Left lung (tissue), 4 donors: ENCODE measurements at regions not wholly inside any gene's neighbourhood (a gene's known extent, or its start where the extent isn't known, plus 50 kb on each side); places are given as distances from the start of the nearest gene placed in this dataset.

Source experiments
- ATAC-seq: fragments of 200-7000 bp; cut with Tn5 transposase; one replicate; pipeline ENCODE4 v1.9.1; 2020; ENCODE audit warnings: moderate library complexity
- DNase-seq, 4 donors: peaks; one replicate each; pipeline ENCODE4 v3.0.0-alpha.2; 2013 to 2020
- H3K27ac ChIP-seq, 2 donors: fragments of 200-600 bp; sonication (generic) in 1 of 2; one replicate each; pipeline versions ENCODE4 v1.5.0 to v1.8.0; 2020 to 2021
- H3K27me3 ChIP-seq, 2 donors: fragments of 200-600 bp; sonication (generic) in 1 of 2; one replicate each; pipeline versions ENCODE4 v1.5.0 to v1.8.0; 2020 to 2021
- H3K36me3 ChIP-seq, 2 donors: fragments of 200-600 bp; sonication (generic) in 1 of 2; one replicate each; pipeline versions ENCODE4 v1.5.0 to v1.8.0; 2020 to 2021
- H3K4me1 ChIP-seq, 2 donors: fragments of 200-600 bp; one replicate each; pipeline ENCODE4 v1.8.0; 2021
- H3K4me3 ChIP-seq, 2 donors: fragments of 200-600 bp; sonication (generic) in 1 of 2; one replicate each; pipeline versions ENCODE4 v1.5.0 to v1.8.0; 2020 to 2021; ENCODE audit warnings: mild to moderate bottlenecking in 1 of 2
- H3K9me3 ChIP-seq, 2 donors: fragments of 200-600 bp; sonication (generic) in 1 of 2; one replicate each; pipeline versions ENCODE4 v1.5.0 to v1.8.0; 2020 to 2021
- CTCF ChIP-seq, 2 donors: fragments of 200-600 bp; sonication (generic) in 1 of 2; IDR thresholded peaks; one replicate each; pipeline versions ENCODE4 v1.5.0 to v1.8.0; 2021; ENCODE audit warnings: antibody characterized with exemption in 2 of 2
- intact Hi-C, 2 donors: fragments of 100-400 bp; cut with DNase I; formaldehyde crosslinking; loops; one replicate each; pipeline versions ENCODE4 v1.11.2 to v1.14.2; 2022
- donor health status: DM: no; HTN: yes; CAD: no.
- donor health status: DM: no; HTN: no; CAD: no.

- H3K36me3 ChIP-seq, result no peaks in the 10 kb centered on the region
- no peak for ATAC-seq
- intact Hi-C loops, result no loop called here
- no peak for TF ChIP-seq CTCF (IDR thresholded peaks at IDR 0.05)
- no peaks in the 10 kb centered on the region for H3K4me1 ChIP-seq
- H3K27ac ChIP-seq, result no peak overlapping the region
- peaks cover 0 to 44% of the 10 kb centered on the region in 2 donors for H3K27me3 ChIP-seq
- no peaks in the 10 kb centered on the region for H3K9me3 ChIP-seq
- H3K4me3 ChIP-seq, result no peak overlapping the region
- DNase-seq, result no peak
Measured at GRCh38 chr2:2653231-2653630, 322.2 kb upstream of the MYT1L start.

- DNase-seq (no peak), ATAC-seq (no peak)
- H3K27ac ChIP-seq, result no peak overlapping the region
- intact Hi-C loops, result no loop called here
- H3K9me3 ChIP-seq, result no peaks in the 10 kb centered on the region
- no peak for TF ChIP-seq CTCF (IDR thresholded peaks at IDR 0.05)
- H3K36me3 ChIP-seq, result no peaks in the 10 kb centered on the region
- peaks cover 0 to 22% of the 10 kb centered on the region in 2 donors for H3K27me3 ChIP-seq
- no peaks in the 10 kb centered on the region for H3K4me1 ChIP-seq
- no peak overlapping the region for H3K4me3 ChIP-seq
Measured at GRCh38 chr2:2650608-2651375, 319.7 kb upstream of the MYT1L start.

GRCh38 chr2:2649109-2650072 lies 318.3 kb upstream of the MYT1L start:
- no peaks in the 10 kb centered on the region for H3K4me1 ChIP-seq
- H3K9me3 ChIP-seq, result no peaks in the 10 kb centered on the region
- DNase-seq (peak in 1 of 4 donors; percentile 72), ATAC-seq (no peak)
- no peak overlapping the region for H3K4me3 ChIP-seq
- peaks cover 0 to 23% of the 10 kb centered on the region in 2 donors for H3K27me3 ChIP-seq
- H3K27ac ChIP-seq, result no peak overlapping the region
- intact Hi-C loops, result no loop called here
- no peaks in the 10 kb centered on the region for H3K36me3 ChIP-seq
- no peak for TF ChIP-seq CTCF (IDR thresholded peaks at IDR 0.05)

GRCh38 chr2:2648094-2648493 lies 317.0 kb upstream of the MYT1L start:
- Histone ChIP-seq H3K27me3 (peaks cover 0 to 18% of the 10 kb centered on the region in 2 donors), H3K4me1 (no peaks in the 10 kb centered on the region), H3K9me3 (no peaks in the 10 kb centered on the region), H3K4me3 (no peak overlapping the region), H3K27ac (no peak overlapping the region), H3K36me3 (no peaks in the 10 kb centered on the region)
- ATAC-seq (no peak), DNase-seq (no peak)
- intact Hi-C loops, result no loop called here
- no peak for TF ChIP-seq CTCF (IDR thresholded peaks at IDR 0.05)

GRCh38 chr2:2647141-2647541 lies 316.1 kb upstream of the MYT1L start:
- peaks cover 0 to 18% of the 10 kb centered on the region in 2 donors for H3K27me3 ChIP-seq
- no peak overlapping the region for H3K27ac ChIP-seq
- no peaks in the 10 kb centered on the region for H3K9me3 ChIP-seq
- no peaks in the 10 kb centered on the region for H3K36me3 ChIP-seq
- H3K4me1 ChIP-seq, result no peaks in the 10 kb centered on the region
- ATAC-seq, result no peak
- DNase-seq, result no peak
- intact Hi-C loops, result no loop called here
- H3K4me3 ChIP-seq, result no peak overlapping the region
- TF ChIP-seq CTCF (IDR thresholded peaks at IDR 0.05), result no peak
